Sciatic nerve (tissue), 2 donors: ENCODE measurements at regions not wholly inside any gene's neighbourhood (a gene's known extent, or its start where the extent isn't known, plus 50 kb on each side); places are given as distances from the start of the nearest gene placed in this dataset.
"Not testable (repeated sequence)": the region's sequence is repeated elsewhere in the genome, so short reads cannot be mapped to it uniquely, and the experiment has no call there.

Experiments
- ATAC-seq: fragments of 200-7000 bp; cut with Tn5 transposase; one replicate; pipeline ENCODE4 v1.9.1; 2020; ENCODE audit warnings: mild to moderate bottlenecking, moderate library complexity
- DNase-seq: peaks from one replicate; pipeline ENCODE4 v3.0.0-alpha.2; 2020; ENCODE audit warnings: low spot score
- intact Hi-C: fragments of 100-400 bp; cut with DNase I; formaldehyde crosslinking; loops from one replicate; pipeline ENCODE4 v1.14.2; 2022
- donor health status: DM: no; HTN: no; CAD: no.
- donor health status: DM: no; HTN: no; CAD: no.

- DNase-seq (no peak), ATAC-seq (no peak)
- intact Hi-C loops, result no loop called here
Measured at GRCh38 chr15:95138604-95139270, 907.4 kb downstream of the MCTP2 start.

GRCh38 chr15:95141486-95141885 lies 910.1 kb downstream of the MCTP2 start:
- DNase-seq (no peak), ATAC-seq (no peak)
- intact Hi-C loops, result no loop called here

GRCh38 chr15:95142531-95142930 lies 911.2 kb downstream of the MCTP2 start:
- intact Hi-C loops, result no loop called here
- ATAC-seq (no peak), DNase-seq (no peak)

- intact Hi-C loops, result no loop called here
- ATAC-seq (no peak), DNase-seq (no peak)
Measured at GRCh38 chr15:95146481-95146880, 915.1 kb downstream of the MCTP2 start.

GRCh38 chr15:95148183-95148582 lies 916.8 kb downstream of the MCTP2 start:
- intact Hi-C loops, result no loop called here
- no peak for DNase-seq
- ATAC-seq, result no peak

GRCh38 chr15:95149036-95149435 lies 917.7 kb downstream of the MCTP2 start:
- intact Hi-C loops, result no loop called here
- DNase-seq, result no peak
- ATAC-seq, result no peak

GRCh38 chr15:95149771-95150170 lies 918.4 kb downstream of the MCTP2 start:
- ATAC-seq (no peak), DNase-seq (no peak)
- intact Hi-C loops, result no loop called here

GRCh38 chr15:95150466-95150865 lies 919.1 kb downstream of the MCTP2 start:
- ATAC-seq (no peak), DNase-seq (no peak)
- intact Hi-C loops, result no loop called here

- intact Hi-C loops, result no loop called here
- DNase-seq (no peak), ATAC-seq (no peak)
Measured at GRCh38 chr15:95152741-95153140, 921.4 kb downstream of the MCTP2 start.

- ATAC-seq, intact Hi-C loops: not testable (repeated sequence)
Measured at GRCh38 chr15:95153201-95153600, 921.8 kb downstream of the MCTP2 start.

GRCh38 chr15:95160316-95160715 lies 929.0 kb downstream of the MCTP2 start:
- ATAC-seq, result no peak
- intact Hi-C loops, result no loop called here

More at GRCh38 chr15:95153201-95153600, 921.8 kb downstream of the MCTP2 start:
- DNase-seq, result not testable (repeated sequence)

GRCh38 chr15:95162069-95162468 lies 930.7 kb downstream of the MCTP2 start:
- intact Hi-C loops, result no loop called here
- ATAC-seq (peak; percentile 36), DNase-seq (no peak)

More at GRCh38 chr15:95160316-95160715, 929.0 kb downstream of the MCTP2 start:
- DNase-seq, result no peak

- intact Hi-C loops, result no loop called here
- DNase-seq, result no peak
- ATAC-seq, result peak; percentile 33
Measured at GRCh38 chr15:95162531-95162930, 931.2 kb downstream of the MCTP2 start.

GRCh38 chr15:95162967-95163531 lies 931.7 kb downstream of the MCTP2 start:
- DNase-seq, result peak; percentile 62
- ATAC-seq, result peak; percentile 89
- intact Hi-C loops, result no loop called here

GRCh38 chr15:95168152-95168551 lies 936.8 kb downstream of the MCTP2 start:
- DNase-seq (no peak), ATAC-seq (no peak)
- intact Hi-C loops, result no loop called here

GRCh38 chr15:95168951-95169431 lies 937.6 kb downstream of the MCTP2 start:
- no peak for DNase-seq

GRCh38 chr15:95169541-95170459 lies 938.4 kb downstream of the MCTP2 start:
- ATAC-seq (peak; percentile 77), DNase-seq (peak; percentile 66)
- intact Hi-C loops, result no loop called here

More at GRCh38 chr15:95168951-95169431, 937.6 kb downstream of the MCTP2 start:
- no peak for ATAC-seq
- intact Hi-C loops, result no loop called here

- DNase-seq (no peak), ATAC-seq (no peak)
- intact Hi-C loops, result no loop called here
Measured at GRCh38 chr15:95170561-95171380, 939.4 kb downstream of the MCTP2 start.

GRCh38 chr15:95171564-95171963 lies 940.2 kb downstream of the MCTP2 start:
- DNase-seq (no peak), ATAC-seq (no peak)
- intact Hi-C loops, result no loop called here
